MCF 10A (cell line): ENCODE measurements at regions not wholly inside any gene's neighbourhood (a gene's known extent, or its start where the extent isn't known, plus 50 kb on each side); places are given as distances from the start of the nearest gene placed in this dataset.
A peak's percentile ranks its signal among the peaks of the same experiment; 100 is the strongest.

Experiments used
- BruUV-seq: library from RNA; stranded (reverse); fragments of 400-500 nt; replicated peaks from 2 replicates; lab custom pipeline; 2021; lab: Mats Ljungman, UMichigan
- CTCF ChIA-PET: fragments of 300-600 bp; sonication (Branson Sonifier 250); formaldehyde crosslinking; extraction: SDS; loops from one replicate; lab custom pipeline; 2021; ENCODE audit warnings: antibody characterized with exemption, inconsistent platforms; lab: Yijun Ruan, JAX
- POLR2A ChIA-PET: fragments of 300-600, 350-650 bp; sonication (Branson Sonifier 250); formaldehyde crosslinking; extraction: SDS; loops from one replicate; lab custom pipeline; 2020; ENCODE audit warnings: antibody characterized with exemption, inconsistent platforms; lab: Yijun Ruan, JAX
- DNase-seq: peaks from one replicate; pipeline ENCODE4 v3.0.0-alpha.2; 2018; ENCODE audit not compliant: unreplicated experiment
- H3K27ac Mint-ChIP-seq: one replicate; pipeline ENCODE4 v1.8.0; 2022; ENCODE audit warnings: mild to moderate bottlenecking, low read depth, mixed read lengths; ENCODE audit not compliant: unreplicated experiment
- H3K27me3 Mint-ChIP-seq: one replicate; pipeline ENCODE4 v1.8.0; 2022; ENCODE audit warnings: mixed read lengths; ENCODE audit not compliant: insufficient read depth, unreplicated experiment
- H3K36me3 Mint-ChIP-seq: one replicate; pipeline ENCODE4 v1.8.0; 2022; ENCODE audit warnings: mild to moderate bottlenecking, moderate library complexity, mixed read lengths; ENCODE audit not compliant: insufficient read depth, unreplicated experiment
- H3K4me1 Mint-ChIP-seq: one replicate; pipeline ENCODE4 v1.8.0; 2022; ENCODE audit warnings: mixed read lengths; ENCODE audit not compliant: insufficient read depth, unreplicated experiment
- H3K4me3 Mint-ChIP-seq: one replicate; pipeline ENCODE4 v1.8.0; 2022; ENCODE audit warnings: mild to moderate bottlenecking, moderate library complexity, mixed read lengths; ENCODE audit not compliant: unreplicated experiment
- H3K9me3 Mint-ChIP-seq: one replicate; pipeline ENCODE4 v1.8.0; 2022; ENCODE audit warnings: mixed read lengths; ENCODE audit not compliant: unreplicated experiment
- CTCF ChIP-seq: fragments of 200-600 bp; IDR thresholded peaks from one replicate; pipeline ENCODE4 v1.8.0; 2022; ENCODE audit warnings: antibody characterized with exemption, mild to moderate bottlenecking; ENCODE audit not compliant: unreplicated experiment
- intact Hi-C: fragments of 100-400 bp; cut with micrococcal nuclease; formaldehyde crosslinking; loops from 2 replicates; pipeline ENCODE4 v1.14.1; 2022

- peaks cover 1% of the 10 kb centered on the region for H3K9me3 Mint-ChIP-seq
- POLR2A ChIA-PET: interaction anchor here (1.1 kb wide), 1 partner anchor 186 kb away, joined by 3 read pairs; no protein-coding TSS in a partner anchor
- no peak for TF ChIP-seq CTCF
- BruUV-seq: no TSS peak
- no peaks in the 10 kb centered on the region for H3K27me3 Mint-ChIP-seq
- CTCF ChIA-PET: interaction anchor here (0.6 kb wide), 1 partner anchor 21 kb away, joined by 4 read pairs; no protein-coding TSS in a partner anchor
- intact Hi-C loops: no loop called here
- H3K4me1 Mint-ChIP-seq: peaks cover 18% of the 10 kb centered on the region
- H3K36me3 Mint-ChIP-seq: no peaks in the 10 kb centered on the region
- DNase-seq: no peak
- no peak overlapping the region for H3K4me3 Mint-ChIP-seq
- no peak overlapping the region for H3K27ac Mint-ChIP-seq
These were observed 158.1 kb downstream of the SLC25A46 start for GRCh38 chr5:110896901-110897300.

GRCh38 chr5:110899566-110900412 lies 161.0 kb downstream of the SLC25A46 start:
- ChIA-PET POLR2A (interaction anchor here (1.2 kb wide), 1 partner anchor 9 kb away, joined by 8 read pairs; no protein-coding TSS in a partner anchor), CTCF (no interaction called here)
- H3K36me3 Mint-ChIP-seq: no peaks in the 10 kb centered on the region
- no peaks in the 10 kb centered on the region for H3K9me3 Mint-ChIP-seq
- TF ChIP-seq CTCF: no peak
- peaks cover 18% of the 10 kb centered on the region for H3K4me1 Mint-ChIP-seq
- intact Hi-C loops: no loop called here
- TSS peak; percentile 67 for BruUV-seq
- H3K27ac Mint-ChIP-seq: no peak overlapping the region
- peak; percentile 43 for DNase-seq
- H3K27me3 Mint-ChIP-seq: no peaks in the 10 kb centered on the region
- H3K4me3 Mint-ChIP-seq: no peak overlapping the region

- no peak overlapping the region for H3K27ac Mint-ChIP-seq
- DNase-seq: peak; percentile 28
- no peaks in the 10 kb centered on the region for H3K36me3 Mint-ChIP-seq
- no peak for TF ChIP-seq CTCF
- peaks cover 18% of the 10 kb centered on the region for H3K4me1 Mint-ChIP-seq
- ChIA-PET CTCF (no interaction called here), POLR2A (interaction anchor here (1.2 kb wide), 1 partner anchor 8 kb away, joined by 8 read pairs; no protein-coding TSS in a partner anchor)
- BruUV-seq: no TSS peak
- H3K9me3 Mint-ChIP-seq: no peaks in the 10 kb centered on the region
- no peak overlapping the region for H3K4me3 Mint-ChIP-seq
- intact Hi-C loops: no loop called here
- H3K27me3 Mint-ChIP-seq: no peaks in the 10 kb centered on the region
These were observed 162.0 kb downstream of the SLC25A46 start for GRCh38 chr5:110900829-110901228.

GRCh38 chr5:110903966-110904365 lies 165.2 kb downstream of the SLC25A46 start:
- Mint-ChIP-seq H3K27me3 (no peaks in the 10 kb centered on the region), H3K9me3 (no peaks in the 10 kb centered on the region), H3K4me1 (peaks cover 18% of the 10 kb centered on the region), H3K36me3 (no peaks in the 10 kb centered on the region), H3K4me3 (no peak overlapping the region), H3K27ac (no peak overlapping the region)
- no TSS peak for BruUV-seq
- intact Hi-C loops: no loop called here
- no peak for TF ChIP-seq CTCF
- ChIA-PET CTCF (no interaction called here), POLR2A (no interaction called here)
- DNase-seq: no peak
